ENCODE measurements at regions not wholly inside any gene's neighbourhood (a gene's known extent, or its start where the extent isn't known, plus 50 kb on each side); places are given as distances from the start of the nearest gene placed in this dataset.

DNA sequence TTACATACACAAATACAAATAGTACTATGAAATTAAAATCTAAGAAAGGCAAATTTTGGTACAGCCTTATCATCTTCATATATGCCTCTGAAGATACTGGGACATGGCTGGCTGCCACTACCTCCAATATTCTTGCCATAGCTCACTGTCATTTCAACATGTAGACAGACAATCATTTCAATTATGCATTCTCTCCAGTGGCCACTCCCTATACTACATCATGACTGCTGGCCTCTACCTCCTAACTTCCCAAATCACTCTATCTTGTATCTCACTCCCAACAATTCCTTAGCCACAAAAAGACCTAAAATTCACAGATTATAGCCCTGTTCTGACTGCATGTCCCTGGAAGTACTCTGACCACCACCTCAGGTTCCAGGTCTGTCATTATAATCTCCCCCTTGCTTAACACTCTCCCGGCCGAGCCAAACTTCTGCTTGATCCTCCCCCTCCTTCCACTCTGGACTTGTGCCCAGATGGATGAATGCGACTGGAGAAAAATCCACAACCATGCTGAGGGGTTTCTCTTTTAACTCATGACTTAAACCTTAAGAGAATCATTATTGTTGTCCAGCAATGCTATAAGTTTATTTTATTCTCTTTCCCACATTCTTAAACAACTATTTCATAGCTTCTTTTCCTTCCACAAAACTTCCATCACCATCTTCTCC lies 225.3 kb upstream of the TLE4 start:
- H3K36me3 ChIP-seq (ENCODE audit: control insufficient read depth, insufficient read depth, low read length): no peaks in the 10 kb centered on the region
- ChIA-PET POLR2A (no interaction called here), CTCF (interaction anchor here (0.8 to 2.2 kb wide), 2 partner anchors 13 to 172 kb away, joined by 3 to 6 read pairs; no protein-coding TSS in a partner anchor)
- DNase-seq (ENCODE audit: low read depth): no peak
- TF ChIP-seq, protein P1, sequence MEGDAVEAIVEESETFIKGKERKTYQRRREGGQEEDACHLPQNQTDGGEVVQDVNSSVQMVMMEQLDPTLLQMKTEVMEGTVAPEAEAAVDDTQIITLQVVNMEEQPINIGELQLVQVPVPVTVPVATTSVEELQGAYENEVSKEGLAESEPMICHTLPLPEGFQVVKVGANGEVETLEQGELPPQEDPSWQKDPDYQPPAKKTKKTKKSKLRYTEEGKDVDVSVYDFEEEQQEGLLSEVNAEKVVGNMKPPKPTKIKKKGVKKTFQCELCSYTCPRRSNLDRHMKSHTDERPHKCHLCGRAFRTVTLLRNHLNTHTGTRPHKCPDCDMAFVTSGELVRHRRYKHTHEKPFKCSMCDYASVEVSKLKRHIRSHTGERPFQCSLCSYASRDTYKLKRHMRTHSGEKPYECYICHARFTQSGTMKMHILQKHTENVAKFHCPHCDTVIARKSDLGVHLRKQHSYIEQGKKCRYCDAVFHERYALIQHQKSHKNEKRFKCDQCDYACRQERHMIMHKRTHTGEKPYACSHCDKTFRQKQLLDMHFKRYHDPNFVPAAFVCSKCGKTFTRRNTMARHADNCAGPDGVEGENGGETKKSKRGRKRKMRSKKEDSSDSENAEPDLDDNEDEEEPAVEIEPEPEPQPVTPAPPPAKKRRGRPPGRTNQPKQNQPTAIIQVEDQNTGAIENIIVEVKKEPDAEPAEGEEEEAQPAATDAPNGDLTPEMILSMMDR (IDR thresholded peaks at IDR 0.05; ENCODE audit: insufficient read depth, low read depth, low read length): no peak
- no peaks in the 10 kb centered on the region for H3K27me3 ChIP-seq (ENCODE audit: control insufficient read depth, insufficient read depth, low read length)
- H3K4me3 ChIP-seq (ENCODE audit: low read depth, low read length): no peak overlapping the region

DNA sequence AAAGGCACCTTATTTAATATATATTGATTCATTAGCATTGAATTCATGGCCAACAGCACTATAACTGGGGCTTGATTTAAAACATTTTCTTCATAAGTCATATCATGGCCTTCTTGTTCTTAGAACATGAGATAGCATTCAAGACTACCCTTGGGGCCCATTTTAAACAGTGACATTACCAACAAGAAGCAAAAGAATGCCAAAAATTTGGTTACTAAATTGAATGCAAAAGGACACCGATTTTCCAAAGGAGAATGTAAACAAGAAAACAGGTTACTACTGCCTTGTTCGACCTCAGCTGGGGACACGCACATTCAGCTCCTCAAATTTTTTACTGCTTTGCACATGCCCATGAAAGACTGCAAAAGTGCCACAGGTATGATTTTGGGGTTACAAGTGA lies 219.4 kb upstream of the TLE4 start:
- CTCF ChIA-PET: no interaction called here
- DNase-seq (ENCODE audit: low read depth): no peak

DNA sequence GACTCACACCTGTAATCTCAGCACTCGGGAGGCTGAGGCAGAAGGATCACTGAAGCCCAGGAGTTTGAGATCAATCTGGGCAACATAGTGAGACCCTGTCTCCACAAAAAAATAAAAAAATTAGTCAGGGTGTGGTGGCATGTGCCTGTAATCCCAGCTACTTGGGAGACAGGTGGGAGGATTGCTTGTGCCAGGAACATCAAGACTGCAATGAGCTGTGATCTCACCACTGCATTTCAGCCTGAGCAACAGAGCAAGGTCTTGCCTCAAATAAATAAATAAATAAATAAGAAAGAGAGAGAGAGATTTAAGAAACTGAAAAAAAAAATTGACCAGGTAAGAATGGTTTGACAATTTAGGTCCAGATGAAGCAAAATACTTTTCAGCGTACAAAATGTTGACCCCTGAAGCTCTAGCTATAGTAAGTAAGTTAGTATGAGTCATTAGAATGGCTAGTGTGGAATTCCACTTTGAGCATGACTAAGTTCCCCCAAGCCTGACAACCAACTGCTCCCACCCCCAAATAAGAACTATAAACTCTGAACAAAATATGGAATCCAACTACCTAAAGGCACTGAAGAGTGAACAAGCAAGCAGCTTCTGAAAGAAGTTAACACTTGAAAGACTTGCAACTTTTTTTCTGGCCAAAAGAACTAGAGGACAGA lies 217.8 kb upstream of the TLE4 start:
- Histone ChIP-seq H3K4me3 (ENCODE audit: low read depth, low read length) (no peak overlapping the region), H3K27me3 (ENCODE audit: control insufficient read depth, insufficient read depth, low read length) (no peaks in the 10 kb centered on the region), H3K36me3 (ENCODE audit: control insufficient read depth, insufficient read depth, low read length) (no peaks in the 10 kb centered on the region)
- TF ChIP-seq, protein P1 (IDR thresholded peaks at IDR 0.05; ENCODE audit: insufficient read depth, low read depth, low read length): no peak
- CTCF ChIA-PET: no interaction called here
- POLR2A ChIA-PET: no interaction called here
- peak; percentile 44 for DNase-seq (ENCODE audit: low read depth)

More for the DNA sequence above, 219.4 kb upstream of the TLE4 start:
- H3K4me3 ChIP-seq (ENCODE audit: low read depth, low read length): no peak overlapping the region
- TF ChIP-seq, protein P1 (IDR thresholded peaks at IDR 0.05; ENCODE audit: insufficient read depth, low read depth, low read length): no peak
- POLR2A ChIA-PET: no interaction called here
- no peaks in the 10 kb centered on the region for H3K36me3 ChIP-seq (ENCODE audit: control insufficient read depth, insufficient read depth, low read length)
- H3K27me3 ChIP-seq (ENCODE audit: control insufficient read depth, insufficient read depth, low read length): no peaks in the 10 kb centered on the region

DNA sequence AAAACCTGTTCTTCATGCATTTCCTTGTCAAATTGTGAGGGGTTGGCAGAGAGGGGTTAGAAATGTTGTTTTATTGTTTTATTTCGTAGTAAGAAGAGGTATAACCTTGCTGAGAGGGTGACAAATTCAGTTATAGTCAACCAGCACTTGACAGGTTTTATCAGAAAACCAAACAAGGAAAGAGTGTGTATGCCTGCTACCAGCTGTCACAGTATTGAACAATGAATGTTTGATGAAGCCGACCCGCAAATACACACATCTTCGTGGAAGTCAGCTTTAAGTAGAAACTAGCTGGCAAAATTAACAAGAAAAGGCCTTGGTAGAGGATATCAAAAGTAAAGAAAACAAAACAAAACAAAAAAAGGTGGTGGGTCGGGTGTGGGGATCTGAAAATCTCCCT lies 214.6 kb upstream of the TLE4 start:
- POLR2A ChIA-PET: no interaction called here

DNA sequence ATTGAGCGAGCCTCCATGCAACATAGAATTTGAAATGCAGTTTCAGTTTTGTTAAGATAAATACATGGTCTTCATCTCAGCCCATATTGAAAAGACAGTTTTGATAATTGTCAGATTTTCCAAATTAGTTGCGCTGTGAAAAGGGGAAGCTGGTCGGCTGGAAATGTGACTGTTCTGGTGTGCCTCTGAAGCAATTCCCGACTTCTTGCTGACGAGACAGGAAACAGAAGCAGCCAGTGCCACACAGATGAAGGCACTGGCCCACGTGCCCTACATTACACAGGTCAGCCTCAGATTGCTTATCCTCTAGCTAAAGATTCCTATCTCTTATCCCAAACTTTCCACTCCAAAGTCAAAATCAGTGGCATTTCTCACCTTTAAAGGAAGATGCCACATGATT lies 214.1 kb upstream of the TLE4 start:
- H3K36me3 ChIP-seq (ENCODE audit: control insufficient read depth, insufficient read depth, low read length): no peaks in the 10 kb centered on the region
- CTCF ChIA-PET: no interaction called here

More for the DNA sequence above, 214.6 kb upstream of the TLE4 start:
- no peaks in the 10 kb centered on the region for H3K27me3 ChIP-seq (ENCODE audit: control insufficient read depth, insufficient read depth, low read length)
- CTCF ChIA-PET: no interaction called here
- H3K4me3 ChIP-seq (ENCODE audit: low read depth, low read length): no peak overlapping the region
- DNase-seq (ENCODE audit: low read depth): no peak
- no peaks in the 10 kb centered on the region for H3K36me3 ChIP-seq (ENCODE audit: control insufficient read depth, insufficient read depth, low read length)
- TF ChIP-seq, protein P1 (IDR thresholded peaks at IDR 0.05; ENCODE audit: insufficient read depth, low read depth, low read length): no peak

More for the DNA sequence above, 214.1 kb upstream of the TLE4 start:
- TF ChIP-seq, protein P1 (IDR thresholded peaks at IDR 0.05; ENCODE audit: insufficient read depth, low read depth, low read length): no peak
- no peak for DNase-seq (ENCODE audit: low read depth)
- no peaks in the 10 kb centered on the region for H3K27me3 ChIP-seq (ENCODE audit: control insufficient read depth, insufficient read depth, low read length)
- no peak overlapping the region for H3K4me3 ChIP-seq (ENCODE audit: low read depth, low read length)
- POLR2A ChIA-PET: no interaction called here

Measured in BJ (cell line).